Ovary (tissue), 7 donors: ENCODE measurements at regions not wholly inside any gene's neighbourhood (a gene's known extent, or its start where the extent isn't known, plus 50 kb on each side); places are given as distances from the start of the nearest gene placed in this dataset.

Experiments used
- DNase-seq, 5 donors: peaks; one replicate each; pipeline ENCODE4 v3.0.0-alpha.2; 2019 to 2020
- H3K27ac ChIP-seq, 2 donors: fragments of 200-600 bp; one replicate each; pipeline versions ENCODE4 v1.5.1 to v1.8.0; 2019 to 2022
- H3K27me3 ChIP-seq: fragments of 200-600 bp; one replicate; pipeline ENCODE4 v1.8.0; 2022
- H3K36me3 ChIP-seq: fragments of 200-600 bp; sonication (generic); one replicate; pipeline ENCODE4 v1.5.1; 2019
- H3K4me1 ChIP-seq: one replicate; pipeline ENCODE4 v1.8.1; 2013; ENCODE audit warnings: mild to moderate bottlenecking, moderate library complexity; ENCODE audit not compliant: insufficient read depth
- H3K4me3 ChIP-seq: fragments of 200-600 bp; sonication (generic); one replicate; pipeline ENCODE4 v1.5.1; 2017
- H3K9me3 ChIP-seq, 2 donors: fragments of 200-600 bp in 1 of 2; sonication (generic) in 1 of 2; one replicate each; pipeline versions ENCODE4 v1.5.1 to v1.8.1; 2013 to 2019; ENCODE audit warnings: mild to moderate bottlenecking in 1 of 2, moderate library complexity in 1 of 2
- CTCF ChIP-seq, 3 donors: fragments of 450-650 bp in 2 of 3; fragments of 200-600 bp in 1 of 3; IDR thresholded peaks; one replicate each; pipeline versions ENCODE4 v1.5.1 to v1.8.0; 2016 to 2022; ENCODE audit warnings: antibody characterized with exemption in 3 of 3, mild to moderate bottlenecking in 1 of 3
- EP300 ChIP-seq: sonication (generic); formaldehyde crosslinking; IDR thresholded peaks from one replicate; pipeline ENCODE4 v1.6.1; 2017; ENCODE audit warnings: antibody characterized with exemption
- POLR2A ChIP-seq: fragments of 450-650 bp; IDR thresholded peaks from one replicate; pipeline ENCODE4 v1.6.1; 2017; ENCODE audit warnings: antibody characterized with exemption, mild to moderate bottlenecking, moderate library complexity
- WGBS, 3 donors: extraction: QIAGEN DNeasy Blood & Tissue Kit in 1 of 3; methylation state at CpG; one replicate each; pipeline versions ENCODE4 v1.1.5 to v1.1.7; 2013 to 2017; 5-methylcytosine and 5-hydroxymethylcytosine counted together
- intact Hi-C, 4 donors: fragments of 100-400 bp; cut with DNase I; formaldehyde crosslinking; loops; one replicate each; pipeline versions ENCODE4 v1.11.0 to v1.15.1; 2022 to 2023
- donor health status: DM: no; HTN: no; CAD: no; lungs with moderate emphysema.
- donor health status: DM: no; HTN: no; CAD: no.
- donor health status: Bipolar disorder and iron deficiency.
- donor health status: DM: no; HTN: no; CAD: no.
- donor health status: DM: yes; HTN: yes; CAD: no.

- no peaks in the 10 kb centered on the region for H3K27me3 ChIP-seq
- no peaks in the 10 kb centered on the region for H3K4me1 ChIP-seq
- no peak overlapping the region for H3K27ac ChIP-seq
- 62 to 63% (median 62%) methylated on average over 9 of the region's 9 CpGs for WGBS, 3 donors
- no peaks in the 10 kb centered on the region for H3K9me3 ChIP-seq
- DNase-seq, result no peak
- no peak overlapping the region for H3K4me3 ChIP-seq
- H3K36me3 ChIP-seq, result no peaks in the 10 kb centered on the region
- TF ChIP-seq EP300, result no peak
- TF ChIP-seq CTCF (IDR thresholded peaks at IDR 0.05), result no peak
- TF ChIP-seq POLR2A, result no peak
- intact Hi-C loops, result no loop called here
These were observed 324.7 kb downstream of the SHQ1 start for GRCh38 chr3:72523429-72524151.

GRCh38 chr3:72520690-72521308 is 327.4 kb downstream of the SHQ1 start:
- WGBS, 3 donors, result 52 to 61% (median 57%) methylated on average over 8 of the region's 8 CpGs
- no peak for TF ChIP-seq EP300
- TF ChIP-seq CTCF (IDR thresholded peaks at IDR 0.05), result no peak
- TF ChIP-seq POLR2A, result no peak
- DNase-seq, result no peak

GRCh38 chr3:72519946-72520604 is 328.2 kb downstream of the SHQ1 start:
- TF ChIP-seq EP300, result no peak
- no peak for TF ChIP-seq CTCF (IDR thresholded peaks at IDR 0.05)
- TF ChIP-seq POLR2A, result no peak
- no peak overlapping the region for H3K4me3 ChIP-seq
- H3K4me1 ChIP-seq, result no peaks in the 10 kb centered on the region
- no peaks in the 10 kb centered on the region for H3K27me3 ChIP-seq
- no peaks in the 10 kb centered on the region for H3K9me3 ChIP-seq
- 83 to 95% (median 92%) methylated on average over 4 of the region's 4 CpGs for WGBS, 3 donors
- no peaks in the 10 kb centered on the region for H3K36me3 ChIP-seq
- DNase-seq, result no peak
- intact Hi-C loops, result no loop called here
- no peak overlapping the region for H3K27ac ChIP-seq

More at GRCh38 chr3:72520690-72521308, 327.4 kb downstream of the SHQ1 start:
- no peaks in the 10 kb centered on the region for H3K36me3 ChIP-seq
- no peak overlapping the region for H3K27ac ChIP-seq
- H3K9me3 ChIP-seq, result no peaks in the 10 kb centered on the region
- H3K27me3 ChIP-seq, result no peaks in the 10 kb centered on the region
- intact Hi-C loops, result no loop called here
- no peaks in the 10 kb centered on the region for H3K4me1 ChIP-seq
- no peak overlapping the region for H3K4me3 ChIP-seq

- no peak for DNase-seq
- Histone ChIP-seq H3K27ac (no peak overlapping the region), H3K9me3 (no peaks in the 10 kb centered on the region), H3K4me1 (no peaks in the 10 kb centered on the region), H3K4me3 (no peak overlapping the region), H3K36me3 (no peaks in the 10 kb centered on the region), H3K27me3 (no peaks in the 10 kb centered on the region)
- 58 to 78% (median 72%) methylated on average over 4 of the region's 4 CpGs for WGBS, 3 donors
- no peak for TF ChIP-seq EP300
- TF ChIP-seq CTCF (IDR thresholded peaks at IDR 0.05), result no peak
- no peak for TF ChIP-seq POLR2A
- intact Hi-C loops, result no loop called here
These were observed 330.3 kb downstream of the SHQ1 start for GRCh38 chr3:72517921-72518424.
